PFSK-1 (cell line): ENCODE measurements at regions not wholly inside any gene's neighbourhood (a gene's known extent, or its start where the extent isn't known, plus 50 kb on each side); places are given as distances from the start of the nearest gene placed in this dataset.
A peak's percentile ranks its signal among the peaks of the same experiment; 100 is the strongest.

ENCODE experiments used
- FOXP2 ChIP-seq: optimal IDR thresholded peaks from 2 replicates; pipeline ENCODE3; 2011; ENCODE audit warnings: borderline replicate concordance, control low read depth, inconsistent platforms; ENCODE audit not compliant: insufficient read depth; ENCODE audit errors: extremely low read length, extremely low read depth
- POLR2AphosphoS5 ChIP-seq: IDR thresholded peaks from 2 replicates; pipeline ENCODE4 v1.6.1; 2012; ENCODE audit warnings: low read depth, mild to moderate bottlenecking, control low read depth, low read length, moderate library complexity
- SIN3A ChIP-seq: IDR thresholded peaks from 2 replicates; pipeline ENCODE4 v1.6.1; 2012; ENCODE audit warnings: mild to moderate bottlenecking, low read length, moderate library complexity, borderline replicate concordance; ENCODE audit not compliant: insufficient read depth
- TAF1 ChIP-seq: IDR thresholded peaks from 2 replicates; pipeline ENCODE4 v1.6.1; 2012; ENCODE audit warnings: low read length, control low read depth, borderline replicate concordance; ENCODE audit not compliant: insufficient read depth
- TF ChIP-seq, protein P1 (sequence below), 2 experiments: IDR thresholded peaks; 2 replicates each; pipeline versions ENCODE4 v1.6.1 to v1.8.0; 2011 to 2012; ENCODE audit warnings: low read depth in 2 of 2, low read length in 2 of 2, control low read depth in 1 of 2, inconsistent platforms in 1 of 2, mild to moderate bottlenecking in 1 of 2, moderate library complexity in 1 of 2; ENCODE audit not compliant: insufficient read depth in 1 of 2

GRCh38 chr22:46088541-46089311 lies 61.6 kb upstream of the PPARA start:
- no peak for TF ChIP-seq SIN3A
- no peak for TF ChIP-seq TAF1
- TF ChIP-seq, protein P1, sequence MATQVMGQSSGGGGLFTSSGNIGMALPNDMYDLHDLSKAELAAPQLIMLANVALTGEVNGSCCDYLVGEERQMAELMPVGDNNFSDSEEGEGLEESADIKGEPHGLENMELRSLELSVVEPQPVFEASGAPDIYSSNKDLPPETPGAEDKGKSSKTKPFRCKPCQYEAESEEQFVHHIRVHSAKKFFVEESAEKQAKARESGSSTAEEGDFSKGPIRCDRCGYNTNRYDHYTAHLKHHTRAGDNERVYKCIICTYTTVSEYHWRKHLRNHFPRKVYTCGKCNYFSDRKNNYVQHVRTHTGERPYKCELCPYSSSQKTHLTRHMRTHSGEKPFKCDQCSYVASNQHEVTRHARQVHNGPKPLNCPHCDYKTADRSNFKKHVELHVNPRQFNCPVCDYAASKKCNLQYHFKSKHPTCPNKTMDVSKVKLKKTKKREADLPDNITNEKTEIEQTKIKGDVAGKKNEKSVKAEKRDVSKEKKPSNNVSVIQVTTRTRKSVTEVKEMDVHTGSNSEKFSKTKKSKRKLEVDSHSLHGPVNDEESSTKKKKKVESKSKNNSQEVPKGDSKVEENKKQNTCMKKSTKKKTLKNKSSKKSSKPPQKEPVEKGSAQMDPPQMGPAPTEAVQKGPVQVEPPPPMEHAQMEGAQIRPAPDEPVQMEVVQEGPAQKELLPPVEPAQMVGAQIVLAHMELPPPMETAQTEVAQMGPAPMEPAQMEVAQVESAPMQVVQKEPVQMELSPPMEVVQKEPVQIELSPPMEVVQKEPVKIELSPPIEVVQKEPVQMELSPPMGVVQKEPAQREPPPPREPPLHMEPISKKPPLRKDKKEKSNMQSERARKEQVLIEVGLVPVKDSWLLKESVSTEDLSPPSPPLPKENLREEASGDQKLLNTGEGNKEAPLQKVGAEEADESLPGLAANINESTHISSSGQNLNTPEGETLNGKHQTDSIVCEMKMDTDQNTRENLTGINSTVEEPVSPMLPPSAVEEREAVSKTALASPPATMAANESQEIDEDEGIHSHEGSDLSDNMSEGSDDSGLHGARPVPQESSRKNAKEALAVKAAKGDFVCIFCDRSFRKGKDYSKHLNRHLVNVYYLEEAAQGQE (IDR thresholded peaks at IDR 0.05; ENCODE audit: insufficient read depth in 1 of 2, low read depth in 2 of 2, low read length in 2 of 2): no peak
- peak; percentile 18 for TF ChIP-seq FOXP2

DNA sequence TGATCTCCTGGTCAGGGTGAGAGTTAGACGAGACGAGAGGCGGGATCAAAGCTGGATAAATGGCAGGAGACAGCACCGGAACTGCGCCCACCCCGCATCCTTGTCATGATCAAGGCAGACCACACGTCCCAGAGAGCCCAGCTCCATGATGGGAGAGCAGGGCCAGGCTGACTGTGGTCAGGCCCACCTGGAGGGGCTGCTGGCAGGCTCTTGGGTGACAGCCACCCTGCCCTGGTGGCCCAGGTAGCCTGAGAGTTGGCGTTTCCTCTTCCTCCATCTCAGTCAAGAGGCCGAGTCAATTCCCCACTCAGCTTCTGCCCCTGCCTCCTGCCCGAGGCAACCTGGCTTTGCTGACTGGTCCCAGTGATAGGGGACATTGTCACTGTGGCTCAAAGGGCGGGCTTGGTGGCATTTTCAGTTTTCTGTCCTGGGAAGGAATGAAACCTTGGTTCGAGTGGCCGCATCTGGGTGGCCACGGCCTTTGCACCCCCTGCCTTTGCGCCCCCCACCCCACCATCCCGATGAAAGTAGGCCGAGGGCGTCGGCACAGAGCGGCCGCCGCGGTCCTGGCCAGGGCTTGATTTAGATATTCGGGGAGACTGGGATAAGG lies 60.8 kb upstream of the PPARA start:
- TF ChIP-seq POLR2AphosphoS5 (no peak), FOXP2 (no peak), TAF1 (no peak), SIN3A (no peak)
- TF ChIP-seq, protein P1 (IDR thresholded peaks at IDR 0.05; ENCODE audit: insufficient read depth in 1 of 2, low read depth in 2 of 2, low read length in 2 of 2): no peak

- TF ChIP-seq TAF1 (no peak), SIN3A (no peak), FOXP2 (no peak), POLR2AphosphoS5 (no peak)
- TF ChIP-seq, protein P1 (IDR thresholded peaks at IDR 0.05; ENCODE audit: insufficient read depth in 1 of 2, low read depth in 2 of 2, low read length in 2 of 2): no peak
These were observed 60.2 kb upstream of the PPARA start for GRCh38 chr22:46090036-46090591.

DNA sequence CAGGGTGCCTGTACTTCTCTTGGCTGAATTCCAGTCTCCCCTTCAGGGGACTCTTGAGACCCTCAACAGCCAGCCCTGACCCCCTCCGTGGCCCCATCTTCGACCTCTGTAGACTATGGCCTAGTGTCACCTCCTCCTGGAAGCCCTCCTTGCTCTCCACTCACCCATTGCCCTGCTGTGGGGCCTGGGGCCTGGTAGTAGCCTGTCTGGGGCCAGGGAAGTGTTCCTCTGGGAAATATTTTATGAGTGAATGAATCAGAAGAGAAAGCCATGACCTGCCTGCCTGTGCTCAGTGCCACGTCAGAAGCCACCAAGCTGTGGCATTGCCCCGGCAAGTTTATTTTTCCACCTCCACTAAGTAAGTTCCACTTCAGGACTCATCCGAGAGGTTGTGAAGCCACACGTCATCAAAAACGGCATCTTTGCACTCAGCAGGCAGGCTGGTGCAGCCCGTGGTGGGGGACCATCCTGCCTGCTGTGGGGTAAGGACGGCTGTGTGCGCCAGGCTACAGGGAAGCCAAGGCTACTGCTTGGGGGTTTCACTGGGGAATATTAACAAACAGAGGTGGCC lies 59.6 kb upstream of the PPARA start:
- no peak for TF ChIP-seq POLR2AphosphoS5
- no peak for TF ChIP-seq SIN3A
- no peak for TF ChIP-seq FOXP2
- TF ChIP-seq TAF1: no peak
- TF ChIP-seq, protein P1 (IDR thresholded peaks at IDR 0.05; ENCODE audit: insufficient read depth in 1 of 2, low read depth in 2 of 2, low read length in 2 of 2): no peak
